ENCODE measurements at regions not wholly inside any gene's neighbourhood (a gene's known extent, or its start where the extent isn't known, plus 50 kb on each side); places are given as distances from the start of the nearest gene placed in this dataset.
"Not testable (repeated sequence)": the region's sequence is repeated elsewhere in the genome, so short reads cannot be mapped to it uniquely, and the experiment has no call there.

DNA sequence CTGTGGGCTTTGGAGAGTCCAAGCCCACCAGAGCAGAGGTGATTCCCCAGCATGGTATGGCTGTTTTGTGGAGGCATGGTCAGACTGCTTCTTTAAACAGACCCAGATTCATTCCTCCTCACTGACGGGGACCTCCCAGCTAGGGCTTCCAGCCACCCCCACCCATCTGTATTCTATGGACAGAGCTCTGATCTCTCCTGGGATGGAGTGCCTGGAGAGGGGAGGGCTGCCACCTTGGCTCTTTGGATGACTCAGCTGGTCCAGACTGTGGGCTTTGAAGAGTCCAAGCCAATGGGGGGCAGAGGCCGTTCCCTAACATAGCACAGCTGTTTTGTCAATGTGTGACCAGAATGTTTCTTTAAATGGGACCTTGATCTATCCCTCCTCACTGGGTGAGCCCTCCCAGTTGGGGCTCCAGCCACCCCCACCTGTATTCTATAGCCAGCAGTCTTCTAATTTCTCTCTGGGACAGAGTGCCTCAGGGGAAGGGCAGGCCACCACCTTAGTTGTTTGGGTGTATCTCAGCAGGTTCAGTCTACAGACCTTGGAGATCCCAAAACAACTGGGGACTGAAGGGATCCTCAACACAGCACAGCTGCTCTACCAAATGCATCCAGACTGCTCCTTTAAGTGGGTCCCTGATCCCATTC is 122.0 kb upstream of the OSTN start:
- no peak for DNase-seq (ENCODE audit: low read depth, low spot score)

- DNase-seq (ENCODE audit: low read depth, low spot score) = no peak
Observed at GRCh38 chr3:191074511-191074910, 124.5 kb upstream of the OSTN start.

DNA sequence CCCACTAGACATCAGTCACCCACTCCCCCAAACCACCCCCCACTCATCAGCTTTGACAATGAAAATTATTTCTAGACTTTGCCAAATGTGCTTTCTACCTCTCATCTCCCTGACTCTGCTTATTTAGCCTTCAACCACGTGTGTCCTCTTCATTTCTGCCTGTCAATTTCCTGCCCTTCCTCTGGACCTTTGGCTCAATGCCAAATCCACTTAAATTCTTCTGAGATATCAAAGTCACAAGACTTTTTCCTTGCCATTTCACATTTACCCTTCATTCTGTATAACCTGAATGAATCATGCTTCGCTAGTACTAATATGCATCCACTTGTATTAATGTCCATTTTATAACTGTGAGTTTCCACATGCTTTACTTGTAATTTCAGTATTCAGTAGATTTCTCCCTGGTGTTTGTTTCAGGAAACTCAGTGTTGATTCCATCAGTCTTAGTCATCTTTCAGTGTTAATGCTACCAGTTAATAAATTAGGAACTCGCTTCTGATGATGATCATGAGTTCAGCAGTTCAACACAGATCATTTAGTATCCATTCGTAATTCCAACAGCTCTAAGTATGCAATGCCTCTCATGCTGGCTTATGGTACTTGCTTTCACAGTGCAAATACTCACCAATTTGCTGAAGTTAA is 128.2 kb upstream of the OSTN start:
- DNase-seq (ENCODE audit: low read depth, low spot score) = peak; percentile 10

DNA sequence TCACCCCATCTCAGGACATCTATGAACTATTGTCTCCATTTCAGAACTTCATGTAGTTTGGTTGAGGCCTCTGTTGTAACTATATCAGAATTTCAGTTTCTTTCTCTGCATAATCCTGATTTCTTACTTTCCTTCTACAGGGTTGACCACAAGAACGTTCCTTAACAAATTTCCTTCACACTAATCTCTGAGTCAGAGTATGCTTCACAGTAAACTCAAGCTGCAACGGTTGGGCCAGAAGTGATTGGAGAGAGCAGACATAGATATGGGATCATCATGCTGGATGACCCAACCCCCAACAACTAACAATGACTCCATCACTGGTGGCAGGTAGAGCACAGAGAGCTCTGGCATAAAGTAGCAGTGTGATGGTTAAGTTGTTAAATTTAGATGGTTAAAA is 128.8 kb upstream of the OSTN start:
- DNase-seq (ENCODE audit: low read depth, low spot score) = peak; percentile 81

DNA sequence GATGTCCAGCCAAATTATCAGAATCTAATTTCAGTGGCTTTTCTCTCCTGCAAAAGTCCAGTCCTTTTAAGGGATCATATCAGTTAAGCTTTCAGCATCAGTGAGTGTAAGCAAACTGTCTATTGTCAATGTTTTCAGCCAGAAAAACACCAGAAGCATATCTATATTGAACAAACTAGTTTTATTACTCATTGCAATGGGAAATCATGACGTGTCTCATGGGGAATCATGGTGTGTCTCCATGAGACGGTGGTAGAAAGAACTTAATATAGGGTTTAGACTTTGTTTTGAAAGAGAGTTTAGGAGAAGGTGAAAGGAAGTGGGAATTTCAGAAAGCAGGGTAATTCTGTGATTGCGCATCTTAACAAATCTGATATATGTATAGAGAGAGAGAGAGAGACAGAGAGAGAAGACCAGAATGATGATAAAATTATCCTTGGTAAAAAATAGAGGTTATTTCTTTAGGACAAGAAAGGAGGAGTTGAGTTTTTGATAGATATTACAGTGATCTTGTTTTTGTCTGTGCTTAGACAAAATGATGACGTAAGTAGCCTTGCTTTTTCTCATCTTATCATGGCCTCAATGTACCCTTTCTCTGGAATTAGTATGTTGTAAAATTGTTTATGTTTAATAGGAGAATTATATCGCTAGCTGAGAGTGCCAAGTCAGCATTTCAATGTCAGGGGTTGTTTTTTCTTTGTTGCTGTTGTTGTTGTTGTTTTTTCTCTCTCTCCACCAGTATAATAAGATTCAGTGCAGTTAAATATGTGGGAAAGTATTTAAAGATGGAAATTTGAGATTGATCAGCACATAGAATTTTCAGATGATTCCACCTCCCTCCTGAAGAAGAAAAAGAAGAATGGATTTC is 129.9 kb upstream of the OSTN start:
- no peak for DNase-seq (ENCODE audit: low read depth, low spot score)

GRCh38 chr3:191066669-191067068 is 132.4 kb upstream of the OSTN start:
- peak; percentile 35 for DNase-seq (ENCODE audit: low read depth, low spot score)

GRCh38 chr3:191065181-191065805 is 133.7 kb upstream of the OSTN start:
- DNase-seq (ENCODE audit: low read depth, low spot score) = no peak

- DNase-seq (ENCODE audit: low read depth, low spot score) = peak; percentile 55
Observed at GRCh38 chr3:191051037-191051436, 148.0 kb upstream of the OSTN start.

DNA sequence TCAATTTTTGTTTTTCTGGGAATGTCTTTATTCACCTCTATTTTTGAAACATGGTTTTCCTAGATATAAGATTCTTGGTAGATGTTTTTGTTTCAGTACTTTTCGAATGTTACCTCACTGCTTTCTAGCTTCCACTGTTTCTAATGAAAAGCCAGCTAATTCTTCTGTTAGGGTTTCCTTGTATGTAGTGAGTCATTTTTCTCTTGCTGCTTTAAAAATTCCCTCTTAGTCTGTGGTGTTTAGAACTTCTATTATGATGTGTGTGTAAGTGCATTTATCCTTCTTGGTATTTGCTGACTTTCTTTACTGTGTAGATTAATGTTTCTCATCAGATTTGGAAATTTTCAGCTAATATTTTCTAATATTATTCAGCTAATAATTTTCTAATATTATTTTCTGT is 151.1 kb upstream of the OSTN start:
- no peak for DNase-seq (ENCODE audit: low read depth, low spot score)

DNA sequence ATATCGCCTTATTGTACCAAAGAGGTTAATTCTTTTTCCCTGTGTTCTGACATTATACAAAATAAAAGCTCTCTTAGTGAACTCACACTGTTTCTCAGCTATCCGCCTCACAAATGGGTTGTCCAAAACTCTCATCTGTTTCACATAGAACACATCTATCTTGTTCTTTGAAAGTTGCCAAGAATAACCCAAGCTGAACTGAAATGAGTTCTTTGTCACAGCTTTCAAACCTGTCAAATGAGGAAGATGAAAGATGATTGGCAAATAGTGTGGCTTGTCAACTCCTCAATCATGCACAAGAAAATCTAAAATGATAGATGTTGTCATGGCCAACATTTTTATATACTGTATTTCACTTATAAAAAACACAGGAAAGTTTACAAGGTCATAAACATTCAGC is 168.1 kb upstream of the OSTN start:
- DNase-seq (ENCODE audit: low read depth, low spot score) = no peak

GRCh38 chr3:191030491-191030890 is 168.0 kb upstream of the GMNC start:
- DNase-seq (ENCODE audit: low read depth, low spot score) = no peak

DNA sequence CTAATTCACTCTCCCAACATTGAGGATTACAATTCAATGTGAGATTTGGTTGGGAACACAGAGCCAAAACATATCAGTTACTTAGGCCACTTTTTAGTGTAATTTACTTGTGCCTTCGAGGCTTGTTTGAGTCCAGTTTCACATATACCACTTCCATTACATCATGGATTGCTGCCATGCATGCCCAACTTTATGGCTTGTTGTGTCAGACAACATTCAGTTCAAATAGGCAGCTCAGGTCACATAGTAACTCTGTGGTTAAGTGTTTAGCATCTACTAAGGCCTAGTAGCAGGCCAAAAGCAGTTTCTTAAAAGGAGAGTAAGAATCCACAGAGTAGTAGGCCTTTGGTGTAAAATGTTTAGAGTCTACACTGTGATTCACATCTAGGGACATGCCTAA is 164.3 kb upstream of the GMNC start:
- no peak for DNase-seq (ENCODE audit: low read depth, low spot score)

DNA sequence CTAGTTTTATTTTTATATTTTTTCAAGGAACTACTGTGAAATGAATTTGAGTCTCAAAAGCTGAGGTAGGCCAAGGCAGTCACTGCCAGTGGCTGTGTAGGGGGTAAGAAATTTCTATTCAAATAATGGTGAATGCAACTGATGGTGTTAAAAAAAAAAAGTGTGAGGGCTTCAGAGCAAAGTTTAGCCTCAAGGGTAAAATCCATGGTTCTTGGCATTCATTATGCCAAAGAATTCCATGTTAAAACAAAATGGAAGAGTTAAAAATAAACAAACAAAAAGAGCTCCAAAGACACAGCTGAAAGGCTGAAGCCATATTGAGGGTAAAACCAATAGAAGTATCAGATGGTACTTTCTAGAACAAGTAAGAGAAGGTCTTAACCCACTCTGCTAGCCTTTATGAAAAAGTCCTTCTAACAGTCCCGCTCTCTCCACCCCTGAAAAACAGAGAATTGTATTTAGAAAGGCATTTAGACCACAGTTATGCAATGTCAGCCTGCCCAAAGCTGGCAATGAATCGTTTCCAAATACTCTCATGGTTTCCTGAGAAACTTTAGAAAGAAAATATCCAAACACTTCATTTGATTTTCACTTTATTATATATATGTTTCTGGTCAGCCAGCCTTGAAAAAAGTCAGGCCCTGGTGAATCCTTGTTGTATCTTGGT is 158.4 kb upstream of the GMNC start:
- DNase-seq (ENCODE audit: low read depth, low spot score) = peak; percentile 69

DNA sequence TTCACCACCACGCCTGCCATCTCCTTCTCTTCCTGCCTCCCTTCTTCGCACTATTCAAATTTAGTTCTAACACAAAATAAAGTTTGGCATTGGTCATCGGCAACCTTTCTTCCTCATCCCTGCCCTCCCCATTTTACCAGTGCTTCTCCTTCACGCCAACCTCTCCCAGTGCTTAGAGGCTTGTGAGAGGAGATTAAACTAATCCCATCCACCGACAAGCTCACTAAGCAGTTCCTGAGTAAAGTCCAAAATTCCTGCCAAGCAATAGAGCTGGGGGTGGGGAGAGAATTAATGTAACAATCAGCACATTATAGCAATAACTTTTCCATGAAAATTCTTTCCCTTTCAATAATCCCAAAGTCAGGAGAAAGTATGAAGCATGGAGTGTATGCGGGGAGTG is 157.4 kb upstream of the GMNC start:
- no peak for DNase-seq (ENCODE audit: low read depth, low spot score)

DNA sequence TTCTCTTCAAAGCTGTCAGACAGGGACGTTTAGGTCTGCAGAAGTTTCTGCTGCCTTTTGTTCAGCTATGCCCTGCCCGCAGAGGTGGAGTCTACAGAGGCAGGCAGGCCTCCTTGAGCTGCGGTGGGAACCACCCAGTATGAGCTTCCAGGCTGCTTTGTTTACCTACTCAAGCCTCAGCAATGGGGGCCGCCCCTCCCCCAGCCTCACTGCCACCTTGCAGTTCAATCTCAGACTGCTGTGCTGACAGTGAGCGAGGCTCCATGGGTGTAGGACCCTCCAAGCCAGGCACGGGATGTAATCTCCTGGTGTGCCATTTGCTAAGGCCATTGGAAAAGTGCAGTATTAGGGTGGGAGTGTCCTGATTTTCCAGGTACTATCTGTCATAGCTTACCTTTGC is 153.5 kb upstream of the GMNC start:
- DNase-seq (ENCODE audit: low read depth, low spot score) = not testable (repeated sequence)

DNA sequence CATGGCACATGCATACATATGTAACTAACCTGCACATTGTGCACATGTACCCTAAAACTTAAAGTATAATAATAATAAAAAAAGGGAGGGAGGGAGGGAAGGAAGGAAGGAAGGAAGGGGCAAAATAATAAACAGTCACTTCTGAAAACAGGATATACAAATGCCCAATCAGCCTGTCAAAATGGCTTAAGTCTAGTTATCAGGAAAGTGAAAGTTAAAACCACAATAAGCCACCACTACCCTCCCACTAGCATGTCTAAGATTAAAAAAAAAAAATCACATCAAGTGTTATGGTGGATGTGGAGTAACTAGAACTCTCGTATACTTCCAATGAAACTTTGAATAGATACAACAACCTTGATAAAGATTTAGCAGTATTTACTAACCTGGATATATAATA is 145.6 kb upstream of the GMNC start:
- DNase-seq (ENCODE audit: low read depth, low spot score) = no peak

DNA sequence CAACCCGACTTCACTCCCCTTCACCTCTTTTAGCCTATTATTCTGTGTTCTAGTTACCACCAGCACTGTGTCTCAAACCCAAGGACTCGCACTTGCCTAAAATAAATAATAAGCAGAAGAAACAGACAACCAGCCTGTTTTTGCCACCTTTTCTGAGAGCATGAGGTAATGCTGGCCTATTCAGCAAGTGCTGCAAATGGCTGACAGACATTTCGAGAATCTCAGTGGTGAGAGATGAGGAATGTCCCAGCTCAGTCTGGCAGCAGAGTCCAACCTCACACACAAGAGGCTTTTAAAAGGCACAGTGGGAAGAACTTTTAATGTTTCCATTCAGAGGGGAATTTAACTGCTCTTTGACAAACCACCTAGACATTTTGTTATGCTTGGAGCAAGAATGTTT is 143.3 kb upstream of the GMNC start:
- DNase-seq (ENCODE audit: low read depth, low spot score) = peak; percentile 77

DNA sequence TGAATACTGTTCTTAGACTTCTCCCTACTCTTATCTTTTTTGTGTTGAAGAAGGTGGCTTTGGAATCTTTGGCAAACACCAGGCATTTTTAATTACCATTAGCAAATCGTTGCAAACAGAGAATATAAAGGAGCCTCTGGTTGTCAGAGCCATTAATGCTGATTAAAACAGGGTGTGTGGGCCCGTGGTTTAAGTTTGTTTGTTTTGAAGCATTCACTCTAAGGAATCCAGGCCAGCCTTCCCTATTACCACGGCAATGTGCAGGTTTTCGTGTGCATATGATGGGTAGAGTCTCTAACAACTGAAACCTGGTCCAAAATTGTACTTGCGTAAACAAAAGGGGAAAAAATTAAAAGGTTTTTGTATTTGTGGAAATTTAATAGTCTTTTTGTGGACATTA is 141.2 kb upstream of the GMNC start:
- no peak for DNase-seq (ENCODE audit: low read depth, low spot score)

GRCh38 chr3:190996181-190996775 is 133.8 kb upstream of the GMNC start:
- no peak for DNase-seq (ENCODE audit: low read depth, low spot score)

DNA sequence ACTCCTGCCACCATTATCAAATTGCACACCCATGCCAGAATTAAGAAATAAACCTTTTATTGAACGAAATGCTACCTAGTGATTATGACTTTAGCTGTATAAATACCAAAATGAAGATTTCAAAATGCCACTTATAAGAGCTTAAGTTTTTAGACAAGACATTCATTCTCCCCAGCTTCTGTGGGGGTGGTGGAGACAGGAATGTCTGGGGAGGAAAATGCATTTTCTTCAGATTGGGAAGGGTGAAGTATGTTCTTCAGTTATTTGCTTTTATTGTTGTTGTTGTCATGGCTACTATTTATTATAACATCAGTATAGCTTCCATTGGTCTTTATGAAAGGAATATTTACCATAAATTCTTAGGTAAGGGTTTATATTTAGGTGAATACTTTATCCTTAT is 132.7 kb upstream of the GMNC start:
- no peak for DNase-seq (ENCODE audit: low read depth, low spot score)

DNA sequence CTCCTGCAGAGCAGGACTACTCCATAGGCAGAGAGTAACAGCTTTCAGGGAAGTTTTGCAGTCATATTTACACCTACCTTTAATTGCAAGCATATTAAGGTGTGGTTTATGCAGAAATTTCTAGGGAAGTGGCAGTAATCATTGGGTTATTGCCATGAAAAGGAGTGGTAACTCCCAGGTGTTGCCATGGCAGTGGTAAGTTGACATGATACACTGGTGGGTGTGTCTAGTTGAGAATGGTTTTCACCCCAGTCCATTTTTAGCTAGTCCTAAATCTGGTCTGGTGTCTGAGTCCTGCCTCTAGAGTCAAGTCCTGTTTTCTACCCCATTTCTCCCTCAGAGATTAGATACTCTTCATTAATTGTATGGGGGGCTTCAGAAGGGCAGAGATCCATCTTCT is 128.4 kb upstream of the GMNC start:
- DNase-seq (ENCODE audit: low read depth, low spot score) = no peak

All from astrocyte of the hippocampus (primary cell).